Stimulated activated naive CD8-positive, alpha-beta T cell treated with anti-CD3 and anti-CD28 coated beads, Interleukin-15, Interleukin-2, amounts not matched to agents 100 U/mL and 50 U/mL, for 24 hours (primary cell): ENCODE measurements at regions not wholly inside any gene's neighbourhood (a gene's known extent, or its start where the extent isn't known, plus 50 kb on each side); places are given as distances from the start of the nearest gene placed in this dataset.
"Not testable (repeated sequence)": the region's sequence is repeated elsewhere in the genome, so short reads cannot be mapped to it uniquely, and the experiment has no call there.

Experiments
- ATAC-seq: fragments of 150-1000 bp; cut with Tn5 transposase; one replicate; pipeline ENCODE4 v1.10.0; 2021
- DNase-seq: peaks from one replicate; pipeline ENCODE4 v3.0.0; 2021

DNA sequence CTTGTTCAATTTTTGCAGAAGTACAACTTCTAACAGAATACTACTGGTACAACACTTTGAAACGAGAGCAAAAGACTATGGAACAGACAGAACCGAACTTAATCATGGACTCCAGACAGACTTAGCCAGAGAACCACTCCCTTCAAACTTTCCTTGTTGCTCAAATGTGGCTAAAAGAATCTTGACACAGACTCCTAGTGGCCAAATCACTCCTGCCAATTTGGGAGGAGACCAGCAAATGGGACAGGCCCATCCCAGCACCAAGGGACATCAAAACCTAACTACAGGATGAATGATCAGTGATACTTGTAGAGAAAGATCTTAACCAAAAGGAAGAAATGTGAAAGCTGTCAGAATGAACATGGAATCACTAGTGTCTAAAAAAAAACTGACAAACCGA lies 154.0 kb downstream of the MATN1 start:
- ATAC-seq: no peak
- DNase-seq: no peak

GRCh38 chr1:30562559-30562958 lies 160.8 kb downstream of the MATN1 start:
- no peak for ATAC-seq
- DNase-seq: no peak

GRCh38 chr1:30551603-30552002 lies 171.8 kb downstream of the MATN1 start:
- DNase-seq (no peak), ATAC-seq (no peak)

DNA sequence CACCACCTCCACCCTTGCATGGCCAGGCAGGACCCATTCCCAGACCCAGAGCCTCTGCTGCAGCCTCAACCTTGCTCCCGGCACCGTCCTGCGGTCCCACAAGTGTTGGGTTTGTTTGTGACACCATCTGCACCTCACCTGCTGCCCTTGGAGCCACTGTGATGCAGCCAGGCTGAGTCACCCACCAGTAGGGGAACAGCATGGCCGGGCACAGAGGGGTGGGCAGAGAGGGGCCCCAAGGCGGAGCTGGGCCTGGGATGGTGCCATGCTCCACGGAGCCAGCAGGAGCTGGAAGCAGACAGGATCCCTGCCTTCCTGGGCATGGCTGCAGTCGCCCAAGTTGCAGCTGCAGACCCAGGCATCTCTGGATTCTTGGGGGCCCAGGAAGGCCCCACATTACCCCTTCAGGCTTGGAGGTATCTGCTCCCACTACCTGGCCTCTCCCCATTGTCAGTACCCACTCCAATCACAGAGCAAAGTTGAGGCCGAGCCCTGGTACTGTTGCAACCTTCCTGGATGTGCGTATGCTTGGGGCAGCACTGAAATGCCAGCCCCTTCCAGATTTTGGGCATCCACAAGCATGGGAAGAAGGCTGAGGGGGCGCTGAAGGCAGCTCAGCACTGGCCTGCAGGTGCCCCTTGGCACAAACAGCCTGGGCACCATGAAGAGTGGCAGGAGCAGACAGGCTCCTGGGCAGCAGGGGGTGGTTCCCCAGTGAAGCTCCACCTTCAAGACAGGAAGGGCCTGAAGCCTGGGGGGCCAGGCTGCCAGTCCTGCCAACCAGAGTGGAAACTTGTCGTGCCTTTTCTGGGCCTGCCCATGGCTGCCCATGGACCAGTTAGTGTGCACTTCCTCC lies 172.8 kb downstream of the MATN1 start:
- ATAC-seq (no peak), DNase-seq (no peak)

- DNase-seq, ATAC-seq: not testable (repeated sequence)
Observed at GRCh38 chr1:30549872-30550271, 173.5 kb downstream of the MATN1 start.

DNA sequence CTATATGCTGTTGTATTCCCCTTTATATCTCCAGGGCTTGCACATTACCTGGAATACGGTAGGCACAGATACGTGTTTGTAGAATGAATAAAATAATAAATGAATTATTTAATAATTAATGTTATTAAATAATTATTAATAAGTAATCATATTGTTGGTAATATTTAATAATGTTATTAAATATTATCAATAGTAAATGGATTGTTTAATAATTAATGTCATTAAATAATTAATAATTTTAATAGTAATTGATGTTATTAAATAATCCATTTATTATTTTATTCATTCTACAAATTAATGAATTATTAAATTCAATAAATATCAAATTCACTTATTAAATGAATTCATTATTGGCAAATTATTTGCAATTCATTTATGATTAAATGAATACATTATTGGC lies 175.1 kb downstream of the MATN1 start:
- ATAC-seq (no peak), DNase-seq (no peak)

GRCh38 chr1:30547326-30547725 lies 176.1 kb downstream of the MATN1 start:
- ATAC-seq, DNase-seq: not testable (repeated sequence)

GRCh38 chr1:30545365-30545764 lies 178.0 kb downstream of the MATN1 start:
- no peak for ATAC-seq
- DNase-seq: no peak

DNA sequence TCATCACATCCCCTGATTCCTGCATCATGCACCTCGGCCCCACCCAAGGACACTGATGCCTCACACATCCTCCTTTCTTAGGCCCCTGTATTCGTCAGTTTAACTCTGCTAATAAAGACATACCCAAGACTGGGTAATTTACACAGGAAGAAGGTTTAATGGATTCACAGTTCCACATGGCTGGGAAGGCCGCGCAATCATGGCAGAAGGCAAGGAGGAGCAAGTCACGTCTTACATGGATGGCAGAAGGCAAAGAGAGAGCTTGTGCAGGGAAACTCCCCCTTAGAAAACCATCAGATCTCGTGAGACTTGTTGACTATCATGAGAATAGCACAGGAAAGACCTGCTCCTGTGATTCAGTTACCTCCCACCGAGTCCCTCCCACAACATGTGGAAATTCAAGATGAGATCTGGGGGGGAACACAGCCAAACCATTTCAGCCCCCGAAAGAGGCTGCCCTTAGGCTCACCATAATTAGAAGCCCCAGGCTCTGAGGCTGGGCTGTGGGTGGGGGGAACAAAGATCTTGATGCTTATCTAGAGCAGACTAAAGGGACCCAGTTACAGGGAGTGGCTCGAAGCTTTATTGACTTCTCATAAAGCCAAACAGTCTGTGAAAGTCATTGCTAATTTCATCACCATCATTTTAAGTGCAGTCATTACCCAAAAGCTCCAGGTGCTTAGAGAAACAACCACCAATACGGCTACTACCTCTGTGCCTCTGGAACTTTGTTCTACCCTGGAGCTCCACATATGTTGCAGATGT lies 181.5 kb downstream of the MATN1 start:
- DNase-seq (no peak), ATAC-seq (no peak)

GRCh38 chr1:30540611-30541192 lies 182.7 kb downstream of the MATN1 start:
- ATAC-seq (no peak), DNase-seq (no peak)

GRCh38 chr1:30539884-30540283 lies 183.5 kb downstream of the MATN1 start:
- ATAC-seq (no peak), DNase-seq (no peak)

GRCh38 chr1:30538993-30539867 lies 184.2 kb downstream of the MATN1 start:
- DNase-seq (no peak), ATAC-seq (no peak)

GRCh38 chr1:30538226-30538992 lies 185.0 kb downstream of the MATN1 start:
- no peak for ATAC-seq

DNA sequence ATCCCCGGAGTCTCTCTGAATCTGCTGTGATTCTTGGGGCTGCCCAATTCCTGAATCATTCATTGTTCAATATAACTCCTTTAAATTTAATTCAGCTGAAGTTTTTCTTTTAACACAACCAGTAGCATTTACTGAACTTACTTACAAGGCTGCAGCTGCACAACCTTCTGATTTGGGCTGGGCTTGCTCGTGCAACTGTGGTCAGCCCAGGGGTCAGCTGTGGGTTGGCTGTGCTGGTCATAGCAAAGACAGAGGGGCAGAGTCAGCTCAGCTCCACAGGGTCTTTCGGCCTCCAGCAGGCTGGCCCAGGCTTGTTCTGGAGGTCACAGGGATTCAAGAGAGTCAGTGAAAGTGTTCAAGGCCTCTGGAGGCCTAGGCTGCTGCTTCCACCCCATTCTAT lies 186.1 kb downstream of the MATN1 start:
- no peak for DNase-seq
- ATAC-seq: no peak

More at GRCh38 chr1:30538226-30538992, 185.0 kb downstream of the MATN1 start:
- DNase-seq: no peak

DNA sequence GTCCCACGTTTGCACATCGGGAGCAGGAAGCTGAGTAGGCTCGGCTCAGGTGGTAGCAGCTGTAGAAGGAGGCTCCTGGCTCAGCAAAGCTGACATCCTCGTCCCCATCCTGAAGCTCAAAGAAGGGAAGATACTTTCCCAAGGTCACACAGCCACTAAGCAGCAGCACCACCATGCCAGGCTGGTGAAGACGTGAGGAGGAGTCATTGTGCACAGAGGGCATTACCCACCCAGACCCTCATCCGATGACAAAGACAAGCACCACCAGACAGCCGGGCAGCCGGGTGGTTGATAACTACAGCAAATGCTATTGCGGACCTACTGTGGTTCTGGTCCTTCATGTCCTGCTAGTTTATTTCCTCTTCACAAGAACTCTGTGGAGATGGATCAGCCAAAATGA lies 186.9 kb downstream of the MATN1 start:
- ATAC-seq (no peak), DNase-seq (no peak)

GRCh38 chr1:30535595-30536325 lies 187.6 kb downstream of the MATN1 start:
- no peak for DNase-seq
- ATAC-seq: no peak

DNA sequence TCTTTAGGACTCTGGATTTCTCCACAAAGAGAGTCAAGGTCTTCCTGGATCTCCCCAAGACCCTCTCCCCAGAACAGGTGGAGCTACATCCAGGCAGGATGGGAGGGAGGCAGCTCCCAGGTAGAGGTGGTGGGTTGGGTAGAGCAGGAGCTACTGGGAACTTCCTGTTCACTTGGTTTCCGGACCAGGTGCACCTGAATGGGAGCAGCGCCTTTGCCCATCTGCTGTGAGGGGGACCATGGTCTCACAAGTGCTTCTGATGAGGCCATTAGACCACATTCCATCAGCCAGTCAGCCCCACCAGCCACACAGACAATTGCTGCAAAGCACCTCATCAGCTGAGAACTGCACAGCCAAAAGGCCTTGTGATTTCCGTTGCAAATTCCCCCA lies 188.8 kb downstream of the MATN1 start:
- DNase-seq: no peak
- no peak for ATAC-seq

- ATAC-seq (no peak), DNase-seq (no peak)
Observed at GRCh38 chr1:30533796-30534550, 189.4 kb downstream of the MATN1 start.

DNA sequence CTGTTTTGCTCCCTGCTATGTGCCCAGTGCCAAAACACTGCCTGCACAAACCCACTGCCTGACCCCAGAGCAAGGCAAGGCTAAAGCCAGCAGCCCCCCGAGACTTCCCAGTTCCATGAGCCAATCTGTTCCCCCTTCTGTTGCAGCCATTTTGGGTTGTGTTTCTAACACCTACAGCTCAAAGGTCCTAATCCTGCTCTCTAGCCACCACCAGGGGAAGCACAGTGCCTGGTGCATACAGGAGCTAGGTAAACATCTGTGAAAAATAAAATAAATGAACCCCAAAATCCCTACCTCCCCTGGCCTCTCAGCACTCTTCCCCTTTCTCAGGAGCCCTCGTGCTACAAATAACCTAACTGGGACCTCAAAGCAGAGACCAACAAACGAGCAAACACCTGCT lies 190.2 kb downstream of the MATN1 start:
- DNase-seq (no peak), ATAC-seq (no peak)

GRCh38 chr1:30532621-30533020 lies 190.8 kb downstream of the MATN1 start:
- no peak for ATAC-seq
- DNase-seq: no peak
